Neutrophil (primary cell): ENCODE measurements at regions not wholly inside any gene's neighbourhood (a gene's known extent, or its start where the extent isn't known, plus 50 kb on each side); places are given as distances from the start of the nearest gene placed in this dataset.

ENCODE experiments used
- H3K27ac ChIP-seq: fragments of 200-600 bp; sonication (generic); 2 replicates; pipeline ENCODE4 v1.5.1; 2016; ENCODE audit warnings: mild to moderate bottlenecking, moderate library complexity
- H3K27me3 ChIP-seq: fragments of 200-600 bp; sonication (generic); 2 replicates; pipeline ENCODE4 v1.6.0; 2016; ENCODE audit warnings: mild to moderate bottlenecking
- H3K36me3 ChIP-seq: fragments of 200-600 bp; sonication (generic); 2 replicates; pipeline ENCODE4 v1.5.1; 2017
- H3K4me1 ChIP-seq, 2 experiments: fragments of 200-600 bp in 1 of 2; sonication (generic) in 1 of 2; 1 replicate in 1 of 2; 2 replicates in 1 of 2; pipeline versions ENCODE4 v1.5.1 to v1.6.1; 2013 to 2016; ENCODE audit warnings: low read depth in 1 of 2, low read length in 1 of 2, mild to moderate bottlenecking in 1 of 2, moderate library complexity in 1 of 2; ENCODE audit not compliant: control insufficient read depth in 1 of 2, insufficient read depth in 1 of 2
- H3K4me3 ChIP-seq, 2 experiments: fragments of 200-600 bp in 1 of 2; sonication (generic) in 1 of 2; 1 replicate in 1 of 2; 2 replicates in 1 of 2; pipeline ENCODE4 v1.5.1; 2013 to 2016; ENCODE audit warnings: low read depth in 1 of 2, low read length in 1 of 2, mild to moderate bottlenecking in 1 of 2, moderate library complexity in 1 of 2
- H3K9me3 ChIP-seq: fragments of 200-600 bp; sonication (generic); 2 replicates; pipeline ENCODE4 v1.5.1; 2016
- CTCF ChIP-seq: fragments of 200-600 bp; sonication (generic); IDR thresholded peaks from 2 replicates; pipeline ENCODE4 v1.5.1; 2016; ENCODE audit warnings: antibody characterized with exemption

- Histone ChIP-seq H3K27me3 (no peaks in the 10 kb centered on the region), H3K36me3 (no peaks in the 10 kb centered on the region), H3K9me3 (no peaks in the 10 kb centered on the region), H3K4me3 (no peak overlapping the region), H3K27ac (no peak overlapping the region), H3K4me1 (peaks cover 6 to 7% of the 10 kb centered on the region in 2 experiments)
- no peak for TF ChIP-seq CTCF
Observed at GRCh38 chr11:115721296-115721995, 217.2 kb upstream of the CADM1 start.

- no peak overlapping the region for H3K4me3 ChIP-seq
Observed at GRCh38 chr11:115720602-115721245, 216.5 kb upstream of the CADM1 start.

GRCh38 chr11:115718945-115719344 is 214.7 kb upstream of the CADM1 start:
- no peak overlapping the region for H3K27ac ChIP-seq
- H3K4me3 ChIP-seq = no peak overlapping the region

More at GRCh38 chr11:115720602-115721245, 216.5 kb upstream of the CADM1 start:
- Histone ChIP-seq H3K4me1 (peaks cover 12 to 14% of the 10 kb centered on the region in 2 experiments), H3K27me3 (no peaks in the 10 kb centered on the region), H3K9me3 (no peaks in the 10 kb centered on the region), H3K36me3 (no peaks in the 10 kb centered on the region), H3K27ac (no peak overlapping the region)
- no peak for TF ChIP-seq CTCF

GRCh38 chr11:115718106-115718505 is 213.9 kb upstream of the CADM1 start:
- Histone ChIP-seq H3K27me3 (no peaks in the 10 kb centered on the region), H3K4me1 (peaks cover 12 to 15% of the 10 kb centered on the region in 2 experiments), H3K36me3 (no peaks in the 10 kb centered on the region), H3K9me3 (no peaks in the 10 kb centered on the region), H3K4me3 (no peak overlapping the region), H3K27ac (no peak overlapping the region)
- no peak for TF ChIP-seq CTCF

More at GRCh38 chr11:115718945-115719344, 214.7 kb upstream of the CADM1 start:
- no peaks in the 10 kb centered on the region for H3K9me3 ChIP-seq
- TF ChIP-seq CTCF = no peak
- H3K27me3 ChIP-seq = no peaks in the 10 kb centered on the region
- H3K4me1 ChIP-seq = peaks cover 12 to 15% of the 10 kb centered on the region in 2 experiments
- no peaks in the 10 kb centered on the region for H3K36me3 ChIP-seq

GRCh38 chr11:115716601-115717529 is 212.7 kb upstream of the CADM1 start:
- no peak overlapping the region for H3K4me3 ChIP-seq
- H3K4me1 ChIP-seq = peaks cover 12 to 15% of the 10 kb centered on the region in 2 experiments
- no peaks in the 10 kb centered on the region for H3K36me3 ChIP-seq
- no peak for TF ChIP-seq CTCF
- H3K9me3 ChIP-seq = no peaks in the 10 kb centered on the region
- no peaks in the 10 kb centered on the region for H3K27me3 ChIP-seq
- H3K27ac ChIP-seq = no peak overlapping the region
